ENCODE measurements at regions not wholly inside any gene's neighbourhood (a gene's known extent, or its start where the extent isn't known, plus 50 kb on each side); places are given as distances from the start of the nearest gene placed in this dataset.

- no peak for TF ChIP-seq BHLHE40 (IDR thresholded peaks at IDR 0.05; ENCODE audit: borderline replicate concordance in 1 of 2, low read depth in 2 of 2, low read length in 1 of 2)
- no peak for TF ChIP-seq BCL3 (IDR thresholded peaks at IDR 0.05; ENCODE audit: borderline replicate concordance, insufficient read depth, low read depth, low read length, poor library complexity, severe bottlenecking)
- TF ChIP-seq CREB1 (IDR thresholded peaks at IDR 0.05; ENCODE audit: low read depth) = no peak
- TF ChIP-seq, protein P1, sequence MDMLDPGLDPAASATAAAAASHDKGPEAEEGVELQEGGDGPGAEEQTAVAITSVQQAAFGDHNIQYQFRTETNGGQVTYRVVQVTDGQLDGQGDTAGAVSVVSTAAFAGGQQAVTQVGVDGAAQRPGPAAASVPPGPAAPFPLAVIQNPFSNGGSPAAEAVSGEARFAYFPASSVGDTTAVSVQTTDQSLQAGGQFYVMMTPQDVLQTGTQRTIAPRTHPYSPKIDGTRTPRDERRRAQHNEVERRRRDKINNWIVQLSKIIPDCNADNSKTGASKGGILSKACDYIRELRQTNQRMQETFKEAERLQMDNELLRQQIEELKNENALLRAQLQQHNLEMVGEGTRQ (IDR thresholded peaks at IDR 0.05; ENCODE audit: borderline replicate concordance, low read depth, low read length) = no peak
- no peak for TF ChIP-seq SIN3A (IDR thresholded peaks at IDR 0.05; ENCODE audit: low read depth, low read length)
- TF ChIP-seq, protein P2, sequence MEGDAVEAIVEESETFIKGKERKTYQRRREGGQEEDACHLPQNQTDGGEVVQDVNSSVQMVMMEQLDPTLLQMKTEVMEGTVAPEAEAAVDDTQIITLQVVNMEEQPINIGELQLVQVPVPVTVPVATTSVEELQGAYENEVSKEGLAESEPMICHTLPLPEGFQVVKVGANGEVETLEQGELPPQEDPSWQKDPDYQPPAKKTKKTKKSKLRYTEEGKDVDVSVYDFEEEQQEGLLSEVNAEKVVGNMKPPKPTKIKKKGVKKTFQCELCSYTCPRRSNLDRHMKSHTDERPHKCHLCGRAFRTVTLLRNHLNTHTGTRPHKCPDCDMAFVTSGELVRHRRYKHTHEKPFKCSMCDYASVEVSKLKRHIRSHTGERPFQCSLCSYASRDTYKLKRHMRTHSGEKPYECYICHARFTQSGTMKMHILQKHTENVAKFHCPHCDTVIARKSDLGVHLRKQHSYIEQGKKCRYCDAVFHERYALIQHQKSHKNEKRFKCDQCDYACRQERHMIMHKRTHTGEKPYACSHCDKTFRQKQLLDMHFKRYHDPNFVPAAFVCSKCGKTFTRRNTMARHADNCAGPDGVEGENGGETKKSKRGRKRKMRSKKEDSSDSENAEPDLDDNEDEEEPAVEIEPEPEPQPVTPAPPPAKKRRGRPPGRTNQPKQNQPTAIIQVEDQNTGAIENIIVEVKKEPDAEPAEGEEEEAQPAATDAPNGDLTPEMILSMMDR (IDR thresholded peaks at IDR 0.05 in 2 of 3, conservative IDR thresholded peaks at IDR 0.05 in 1 of 3; ENCODE audit: control insufficient read depth in 2 of 3, extremely low read depth in 1 of 3, insufficient read depth in 1 of 3, low read depth in 3 of 3, low read length in 3 of 3) = no peak
- TF ChIP-seq STAT3 (IDR thresholded peaks at IDR 0.05; ENCODE audit: low read depth, low read length) = no peak
- no peak for TF ChIP-seq RAD21 (IDR thresholded peaks at IDR 0.05; ENCODE audit: insufficient read depth, low read depth, low read length)
These were observed 1042.0 kb downstream of the DNAJB9 start for GRCh38 chr7:109611656-109612055.
